CD4-positive, alpha-beta T cell treated with Interleukin-1 beta for 1 hour (primary cell): ENCODE measurements at regions not wholly inside any gene's neighbourhood (a gene's known extent, or its start where the extent isn't known, plus 50 kb on each side); places are given as distances from the start of the nearest gene placed in this dataset.

ENCODE experiments used
- DNase-seq, 2 donors: peaks; one replicate each; pipeline ENCODE4 v3.0.0-alpha.2; 2020 to 2022

GRCh38 chr9:29778281-29778849, 2205.1 kb upstream of the C9orf72 start:
- DNase-seq = no peak

- DNase-seq = no peak
Measured at GRCh38 chr9:29793970-29794369, 2220.7 kb upstream of the C9orf72 start.

- no peak for DNase-seq
Measured at GRCh38 chr9:29796291-29796952, 2223.1 kb upstream of the C9orf72 start.

DNA sequence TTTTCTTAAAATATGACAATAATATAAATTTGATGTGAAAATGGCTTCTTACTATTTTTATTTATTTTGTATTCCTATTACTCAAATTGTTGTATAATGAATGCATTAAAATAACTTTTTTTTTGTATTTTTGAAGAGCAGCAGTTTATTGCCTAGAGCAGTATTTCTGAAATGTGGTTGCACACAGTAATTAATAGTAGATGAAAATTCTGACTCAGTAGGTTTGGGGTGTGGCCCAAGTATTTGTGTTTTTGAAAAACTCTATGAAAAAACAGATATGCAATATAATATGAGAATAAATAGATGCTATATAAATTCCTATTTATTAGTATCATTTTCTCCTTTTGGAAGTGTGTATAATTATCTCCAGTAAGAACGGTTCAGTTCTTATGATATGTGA, 2225.3 kb upstream of the C9orf72 start:
- no peak for DNase-seq

DNA sequence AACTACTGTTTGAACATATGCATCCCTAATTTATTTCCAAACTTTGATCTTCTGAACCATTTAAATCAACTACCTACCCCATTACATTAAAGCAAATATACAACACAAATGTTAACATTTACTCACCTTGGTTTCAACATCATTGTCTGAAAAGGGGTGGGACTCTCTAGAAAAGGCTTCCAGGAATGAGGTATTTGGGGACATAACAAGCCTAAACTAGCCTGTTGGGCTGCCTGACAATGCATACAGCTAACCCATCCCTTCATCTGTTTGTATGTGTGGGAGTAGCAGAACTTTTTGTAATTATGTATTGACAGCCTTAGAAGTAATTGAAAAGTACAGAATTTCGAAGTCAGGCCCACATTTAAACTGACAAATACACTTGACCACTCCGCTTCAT, 2225.9 kb upstream of the C9orf72 start:
- DNase-seq = no peak

- DNase-seq = no peak
Measured at GRCh38 chr9:29800821-29801220, 2227.5 kb upstream of the C9orf72 start.

- no peak for DNase-seq
Measured at GRCh38 chr9:29802454-29802853, 2229.2 kb upstream of the C9orf72 start.

- no peak for DNase-seq
Measured at GRCh38 chr9:29806937-29807618, 2233.8 kb upstream of the C9orf72 start.

DNA sequence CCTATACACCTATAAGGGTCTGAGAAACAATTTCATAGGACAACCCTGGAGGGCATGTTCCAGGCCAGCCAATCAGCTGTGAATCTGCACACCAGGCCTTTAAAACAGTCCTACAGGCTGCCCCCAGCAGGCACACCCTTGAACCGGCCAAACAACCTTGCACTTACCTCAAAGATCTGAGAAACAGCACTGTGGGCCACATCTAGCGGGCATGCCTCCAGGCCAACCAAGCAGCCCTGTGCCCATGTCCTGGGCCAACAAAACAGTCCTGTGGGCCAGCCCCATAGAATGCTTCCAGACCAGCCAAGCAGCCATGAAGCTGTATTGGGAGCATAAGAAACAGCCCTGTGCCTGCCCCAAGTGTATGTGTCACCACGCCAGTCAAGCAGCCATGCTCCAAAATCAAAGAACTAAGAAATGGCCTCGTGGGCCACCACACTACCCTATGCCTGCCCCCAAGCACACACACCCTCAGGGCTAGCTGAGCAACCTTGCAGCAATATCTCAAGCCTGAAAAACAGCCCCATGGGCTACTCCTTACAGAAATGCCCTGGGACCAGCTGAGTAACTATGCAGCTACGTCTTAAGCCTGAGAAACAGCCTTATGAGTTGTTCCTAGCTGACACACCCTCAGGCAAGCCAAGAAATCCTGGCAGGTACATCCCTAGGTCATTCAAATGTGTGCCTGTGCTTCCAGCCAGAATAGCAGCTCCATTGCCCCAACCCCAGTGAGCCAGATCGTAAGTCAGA, 2243.8 kb upstream of the C9orf72 start:
- no peak for DNase-seq

- DNase-seq = no peak
Measured at GRCh38 chr9:29822458-29822857, 2249.2 kb upstream of the C9orf72 start.

DNA sequence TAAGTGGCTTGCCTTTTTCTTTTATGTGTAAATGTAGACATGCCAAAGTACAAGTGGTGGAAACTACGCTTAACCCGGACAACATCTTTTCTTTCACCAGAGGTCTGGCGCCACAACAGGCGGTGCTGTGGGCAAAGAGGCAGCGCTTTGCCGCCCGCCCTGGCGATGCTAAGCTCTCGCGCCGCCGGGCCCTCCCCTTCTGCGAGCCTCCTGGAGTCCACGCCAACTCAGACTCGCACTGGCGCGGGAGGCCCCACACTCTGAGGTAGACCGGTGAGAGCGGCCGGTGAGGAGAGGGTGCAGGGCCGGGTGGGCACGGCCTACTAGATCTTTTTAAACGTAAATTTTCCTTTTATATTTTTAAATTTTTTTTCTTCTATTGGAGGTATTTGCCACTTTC, 2253.1 kb upstream of the C9orf72 start:
- DNase-seq = no peak

DNA sequence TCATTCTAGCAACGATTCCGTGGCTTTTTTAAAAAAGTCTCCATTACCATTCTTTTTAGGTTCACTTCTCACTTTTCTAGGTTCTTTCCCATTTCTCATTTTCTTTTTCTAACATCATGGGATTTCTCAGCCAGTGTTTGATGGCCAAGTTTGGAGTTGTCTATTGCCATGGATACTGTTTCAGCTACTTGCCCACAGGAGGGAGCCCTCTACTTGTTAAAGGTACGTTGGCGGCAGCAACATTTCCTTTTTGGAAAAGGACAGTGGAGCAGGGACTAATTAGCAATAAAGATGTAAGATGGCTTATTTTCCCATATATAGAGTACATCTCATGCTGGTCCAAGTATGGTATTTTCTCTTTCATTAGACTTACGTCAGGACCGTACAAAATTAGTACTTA, 2257.5 kb upstream of the C9orf72 start:
- no peak for DNase-seq

GRCh38 chr9:29838491-29839020, 2265.3 kb upstream of the C9orf72 start:
- no peak for DNase-seq

GRCh38 chr9:29844251-29844650, 2271.0 kb upstream of the C9orf72 start:
- no peak for DNase-seq

GRCh38 chr9:29850664-29851063, 2277.4 kb upstream of the C9orf72 start:
- no peak for DNase-seq

GRCh38 chr9:29861803-29862202, 2288.5 kb upstream of the C9orf72 start:
- no peak for DNase-seq

DNA sequence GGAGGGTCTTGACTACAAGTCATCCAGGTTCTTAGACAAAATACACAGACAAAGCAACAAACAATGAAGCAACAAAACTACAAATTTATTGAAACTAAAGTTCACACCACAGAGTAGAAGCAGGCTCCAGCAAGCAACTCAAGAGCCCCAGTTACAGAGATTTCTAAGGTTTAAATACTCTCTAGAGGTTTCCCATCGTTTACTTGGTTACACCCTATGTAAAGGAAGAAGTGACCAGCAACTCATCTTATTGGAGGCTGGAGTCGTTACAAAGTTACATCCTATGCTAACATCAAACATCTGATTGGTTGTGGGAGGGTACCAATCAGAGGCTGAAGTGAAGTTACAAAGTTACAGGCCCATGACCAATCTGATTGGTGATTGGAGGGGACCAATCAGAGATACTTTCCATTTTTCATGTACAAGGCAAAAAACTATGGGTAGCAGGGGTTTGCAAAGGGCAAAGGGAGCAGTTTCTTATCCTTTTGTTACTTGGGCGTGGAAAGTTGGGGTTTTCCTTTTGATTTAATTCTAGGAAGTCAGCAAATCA, 2292.6 kb upstream of the C9orf72 start:
- DNase-seq = no peak

DNA sequence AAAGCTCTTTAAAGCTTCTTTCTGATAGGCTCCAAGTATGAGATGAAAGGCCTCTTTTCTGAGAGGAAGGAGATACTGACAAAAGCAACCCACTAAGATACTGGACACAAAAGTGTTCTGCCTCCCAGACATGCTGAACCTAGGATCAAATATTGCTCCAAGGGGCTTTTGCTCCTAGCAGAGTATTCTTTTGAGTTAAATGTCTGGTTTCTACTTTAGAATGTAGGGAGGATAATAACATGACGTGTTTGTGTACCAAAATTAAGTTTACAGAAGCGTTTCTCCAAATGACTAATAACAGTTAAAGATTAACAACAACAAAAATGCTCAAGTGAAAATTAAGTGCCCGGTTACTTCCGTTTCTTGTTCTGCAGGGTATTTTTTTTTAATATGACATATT, 2293.3 kb upstream of the C9orf72 start:
- DNase-seq = no peak

DNA sequence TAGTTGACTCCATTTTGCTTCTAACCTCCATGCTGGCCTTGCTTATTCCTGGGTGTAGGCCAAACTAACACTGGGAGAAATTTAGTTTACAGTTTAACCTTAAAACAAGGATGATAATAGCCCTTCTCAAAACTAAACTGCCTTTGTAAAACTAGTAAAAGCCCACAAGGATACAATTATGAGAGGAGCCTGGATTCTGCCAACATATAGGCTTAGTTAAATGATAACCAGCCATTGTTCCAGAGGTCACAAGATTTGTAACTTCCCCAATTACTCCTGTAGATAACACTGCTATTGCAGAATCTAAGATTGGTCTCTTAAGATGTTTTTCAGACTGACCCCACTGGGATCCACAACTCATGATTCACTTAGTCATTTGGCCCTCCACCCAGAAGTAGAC, 2300.3 kb upstream of the C9orf72 start:
- no peak for DNase-seq

DNA sequence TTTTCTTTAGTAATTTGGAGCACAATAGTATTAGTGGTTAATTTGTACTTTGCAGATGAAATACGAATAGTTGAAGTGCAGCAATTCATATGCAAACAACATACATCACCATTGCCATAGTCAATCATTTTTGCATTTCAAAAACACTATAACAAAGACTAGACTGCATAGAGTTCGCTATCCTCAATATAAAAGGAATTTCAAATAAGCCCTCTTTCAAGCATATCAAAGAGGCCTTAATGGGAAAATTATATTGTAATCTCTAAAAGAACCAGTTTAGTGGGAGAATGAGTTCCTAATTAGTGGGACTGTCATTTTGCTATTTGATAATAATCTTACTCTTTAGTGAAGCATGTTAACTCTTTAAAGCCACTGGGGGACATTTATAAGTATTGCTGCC, 2302.3 kb upstream of the C9orf72 start:
- DNase-seq = no peak

DNA sequence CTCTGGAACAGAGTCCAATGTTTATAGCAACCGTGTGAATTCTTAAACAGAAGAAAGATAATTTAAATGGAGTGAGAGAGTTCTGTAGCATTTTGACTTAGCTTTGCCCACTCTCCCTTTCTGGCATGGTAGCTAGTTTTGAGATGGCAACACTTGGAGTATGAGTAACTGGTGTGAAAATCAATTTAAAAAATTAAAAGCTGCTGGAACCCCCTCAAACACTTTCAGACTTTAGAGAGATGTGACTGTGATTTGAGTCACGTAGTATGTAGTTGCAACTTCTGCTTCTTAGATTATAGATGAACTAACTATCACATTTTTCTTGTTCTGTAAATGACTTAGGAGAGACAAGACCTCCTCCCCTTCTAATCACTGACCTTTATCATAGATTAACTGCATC, 2309.5 kb upstream of the C9orf72 start:
- no peak for DNase-seq

GRCh38 chr9:29906065-29906464, 2332.8 kb upstream of the C9orf72 start:
- no peak for DNase-seq

GRCh38 chr9:29928072-29928471, 2354.8 kb upstream of the C9orf72 start:
- no peak for DNase-seq
